ENCODE measurements at regions not wholly inside any gene's neighbourhood (a gene's known extent, or its start where the extent isn't known, plus 50 kb on each side); places are given as distances from the start of the nearest gene placed in this dataset.

DNA sequence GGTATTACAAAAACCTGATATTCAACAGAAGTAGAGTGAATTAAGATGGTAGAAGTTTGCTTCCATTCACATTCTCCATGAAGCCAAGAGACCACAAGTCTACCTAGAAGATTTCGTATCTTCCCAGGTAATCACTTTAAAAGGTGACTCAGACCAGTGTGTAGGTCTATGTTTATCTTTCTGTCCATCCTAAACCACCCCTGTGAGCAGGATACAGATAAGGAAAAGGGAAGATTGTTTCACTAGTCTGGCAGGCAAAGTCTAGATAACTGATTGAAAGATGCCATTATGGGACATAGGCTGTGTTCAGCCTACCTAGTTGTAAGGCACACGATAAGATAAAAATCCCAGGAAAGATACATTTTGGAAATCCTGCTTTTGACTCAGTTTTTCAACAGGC lies 244.3 kb upstream of the NWD2 start:
- no peak for DNase-seq

DNA sequence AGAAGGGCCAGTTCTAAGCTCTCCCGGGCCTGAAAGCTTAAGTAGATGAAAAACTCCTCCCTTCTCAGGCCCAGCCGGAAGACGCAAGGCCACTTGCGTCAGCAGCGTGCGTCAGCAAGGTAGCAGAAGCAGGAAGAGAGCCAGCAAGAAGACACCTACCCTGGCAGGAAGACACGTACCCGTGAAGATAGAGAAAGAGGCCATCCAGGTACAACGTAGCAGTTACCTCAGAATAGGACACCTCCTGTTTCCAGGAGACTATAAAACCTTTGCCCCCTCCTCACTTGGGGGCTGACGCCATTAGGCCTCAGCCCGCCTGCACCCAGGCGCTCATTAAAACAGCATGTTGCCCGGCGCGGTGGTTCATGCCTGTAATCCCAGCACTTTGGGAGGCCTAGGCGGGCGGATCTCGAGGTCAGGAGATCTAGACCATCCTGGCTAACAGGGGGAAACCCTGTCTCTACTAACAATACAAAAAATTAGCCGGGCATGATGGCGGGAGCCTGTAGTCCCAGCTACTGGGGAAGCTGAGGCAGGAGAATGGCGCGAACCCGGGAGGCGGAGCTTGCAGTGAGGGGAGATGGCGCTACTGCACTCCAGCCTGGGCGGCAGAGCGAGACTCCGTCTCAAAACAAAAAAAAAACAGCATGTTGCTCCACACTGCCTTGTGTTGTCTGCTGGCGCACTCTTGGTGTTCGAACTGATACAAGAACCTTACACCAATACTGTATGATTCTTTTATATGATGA lies 242.7 kb upstream of the NWD2 start:
- no peak for DNase-seq

DNA sequence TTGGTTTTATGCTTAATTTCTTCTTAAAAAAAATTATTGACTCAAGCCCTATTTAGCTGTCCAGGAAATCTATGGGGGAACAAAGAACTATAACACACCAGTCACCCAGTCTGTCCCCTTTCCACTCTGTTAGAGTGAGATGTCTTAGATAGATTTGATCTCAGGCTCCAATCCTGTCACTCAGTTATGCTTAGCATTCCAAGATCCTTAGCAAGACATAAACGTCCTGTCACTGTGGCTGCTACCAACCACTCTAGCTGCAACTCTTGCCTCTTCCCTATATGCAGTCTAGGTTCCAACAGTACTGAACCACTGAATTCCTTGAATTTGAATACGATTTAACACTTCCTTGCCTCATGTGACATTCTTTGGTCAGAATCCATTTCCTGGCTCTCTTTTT lies 241.9 kb upstream of the NWD2 start:
- no peak for DNase-seq

DNA sequence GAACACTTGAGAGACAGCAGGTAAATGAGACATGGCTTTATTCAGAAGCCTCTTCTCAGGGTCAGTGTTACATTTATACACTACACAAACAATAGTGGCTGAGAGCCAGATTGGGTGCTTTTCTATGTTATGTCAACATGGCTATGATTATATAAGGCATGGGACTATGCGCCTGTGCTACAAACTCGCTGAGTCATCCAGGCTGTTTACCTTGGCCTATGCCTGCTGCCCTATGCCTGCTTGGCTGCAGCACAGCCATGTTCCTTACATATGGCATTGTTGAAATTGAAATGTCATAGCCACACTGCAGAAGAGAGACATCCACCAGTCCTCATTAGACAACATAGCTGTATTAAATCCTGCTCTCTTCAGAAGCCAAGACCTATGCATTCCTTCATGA lies 236.3 kb upstream of the NWD2 start:
- no peak for DNase-seq

DNA sequence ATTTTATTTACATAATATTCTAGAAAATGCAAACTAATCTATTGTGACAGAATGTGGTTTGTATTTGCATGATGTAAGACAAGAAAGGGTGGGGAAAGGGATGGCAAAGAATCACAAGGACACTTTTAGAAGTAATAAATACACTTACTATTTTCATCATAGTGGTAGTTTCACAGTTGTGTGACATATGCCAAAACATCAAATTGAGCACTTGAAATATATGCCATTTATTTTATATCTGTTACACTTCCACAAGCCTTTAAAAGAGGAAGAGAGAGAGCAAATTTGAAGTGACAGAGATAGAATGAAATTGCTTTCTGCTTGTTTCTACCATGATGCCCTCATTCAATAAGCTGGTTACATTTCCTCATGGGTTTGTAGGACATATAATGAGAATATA lies 230.0 kb upstream of the NWD2 start:
- DNase-seq = no peak

DNA sequence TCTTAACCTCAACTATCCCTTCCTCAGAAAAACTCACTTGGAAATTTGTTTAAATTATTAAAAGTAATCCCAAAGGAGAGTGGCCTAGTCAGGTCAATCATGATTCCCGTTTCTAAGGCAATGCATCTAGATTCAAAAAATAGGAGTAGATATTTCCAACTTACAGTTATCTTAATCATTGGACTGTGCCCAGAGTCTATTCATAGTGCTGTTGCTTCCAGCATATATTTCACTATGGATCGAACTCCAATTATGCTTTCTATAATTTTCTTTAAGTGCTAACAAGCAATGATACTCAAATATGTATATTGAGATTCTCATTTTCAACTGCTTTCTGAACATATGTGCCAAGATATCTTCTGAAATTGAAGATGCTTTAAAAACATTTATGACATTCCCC lies 229.2 kb upstream of the NWD2 start:
- DNase-seq = no peak

DNA sequence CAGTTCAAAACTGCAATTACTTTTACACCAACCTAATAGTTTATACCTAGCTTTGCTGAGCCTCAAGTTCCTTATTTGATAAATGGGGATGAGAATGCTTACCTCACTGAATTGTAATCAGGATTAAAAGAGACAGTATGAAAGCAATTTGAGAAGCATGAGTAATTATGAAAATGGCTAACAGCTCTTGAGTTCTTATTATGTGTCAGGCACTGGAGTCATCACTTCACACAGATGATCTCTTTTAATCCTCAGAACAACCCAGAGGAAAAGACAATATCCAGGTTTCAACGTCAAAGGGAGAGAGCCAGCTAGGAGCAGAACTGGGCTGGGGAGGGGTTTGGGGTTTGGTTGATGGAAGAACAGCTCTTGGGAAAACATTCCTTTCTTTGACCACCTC lies 221.0 kb upstream of the NWD2 start:
- peak; percentile 21 for DNase-seq

DNA sequence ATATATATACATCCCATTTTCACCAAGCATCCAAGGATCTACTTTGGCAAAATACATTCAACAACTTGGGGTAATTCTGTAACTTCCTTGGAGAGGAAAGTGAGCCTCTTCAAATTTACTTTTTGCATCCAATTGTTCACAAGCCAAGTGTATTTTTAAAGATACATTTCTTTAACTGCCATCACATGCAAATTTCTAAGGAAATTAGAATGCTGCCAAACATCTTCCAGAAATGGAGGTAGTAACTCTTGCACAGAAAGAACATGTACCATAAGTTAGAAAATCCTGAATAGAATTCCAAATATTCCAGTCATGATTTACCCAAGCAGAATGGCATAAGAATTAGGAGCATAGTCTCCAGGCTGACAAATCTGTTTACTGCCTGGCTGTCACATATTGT lies 220.5 kb upstream of the NWD2 start:
- DNase-seq = no peak

DNA sequence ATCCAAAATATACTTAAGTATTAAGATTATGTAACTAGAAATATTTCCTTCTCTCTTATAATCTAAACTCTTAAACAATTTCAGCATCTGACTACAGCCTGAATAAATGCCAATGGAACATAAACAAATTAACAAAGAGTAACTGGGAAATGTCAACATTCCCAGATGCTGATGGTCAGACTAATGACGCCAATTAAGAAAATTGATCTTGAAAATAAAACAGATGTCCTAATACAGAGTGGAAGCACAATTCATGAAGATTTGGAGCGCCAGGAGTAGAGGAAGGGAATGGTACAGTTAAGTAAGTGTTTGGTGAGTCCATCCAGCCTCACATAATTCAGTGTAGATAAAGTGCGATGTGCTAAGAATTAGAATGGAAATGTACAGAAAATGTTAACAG lies 203.7 kb upstream of the NWD2 start:
- DNase-seq = no peak

DNA sequence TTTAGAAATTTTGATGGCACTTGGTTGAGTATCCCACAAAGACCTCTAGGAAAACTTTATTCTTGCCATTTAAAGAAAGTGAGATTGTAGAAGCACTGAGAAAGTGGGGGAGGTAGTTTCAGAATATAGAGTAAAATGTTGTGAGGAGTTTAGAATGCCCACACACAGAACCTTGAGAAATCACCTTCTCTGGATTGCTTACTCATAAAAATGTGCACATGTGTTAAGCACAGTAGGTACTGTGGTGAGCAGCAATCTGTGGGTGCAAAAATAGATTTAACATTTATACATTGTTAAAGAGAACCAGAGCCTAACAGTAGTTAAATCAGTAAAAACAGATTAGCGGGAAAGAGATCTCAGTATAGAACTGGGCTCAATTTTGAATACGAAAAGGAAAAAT lies 201.2 kb upstream of the NWD2 start:
- DNase-seq = no peak

DNA sequence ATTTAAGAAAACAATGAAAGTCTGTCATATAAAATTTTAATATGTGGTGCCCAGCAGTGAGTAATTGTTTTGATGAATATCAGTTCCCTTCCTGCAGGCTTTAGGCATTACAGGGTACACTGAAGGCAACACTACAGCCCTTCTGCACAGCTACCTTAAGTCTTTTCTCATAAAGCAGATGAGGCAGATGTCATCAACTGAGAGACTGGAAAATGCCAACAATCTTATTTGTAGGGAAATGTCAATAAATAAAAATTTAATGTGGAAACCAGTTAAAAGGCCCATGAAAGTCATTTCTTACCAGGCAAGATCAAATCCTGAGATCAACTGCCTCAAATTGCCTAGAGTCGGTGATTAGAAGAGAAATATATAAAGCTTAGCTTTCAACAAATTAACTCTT lies 193.4 kb upstream of the NWD2 start:
- DNase-seq = no peak

DNA sequence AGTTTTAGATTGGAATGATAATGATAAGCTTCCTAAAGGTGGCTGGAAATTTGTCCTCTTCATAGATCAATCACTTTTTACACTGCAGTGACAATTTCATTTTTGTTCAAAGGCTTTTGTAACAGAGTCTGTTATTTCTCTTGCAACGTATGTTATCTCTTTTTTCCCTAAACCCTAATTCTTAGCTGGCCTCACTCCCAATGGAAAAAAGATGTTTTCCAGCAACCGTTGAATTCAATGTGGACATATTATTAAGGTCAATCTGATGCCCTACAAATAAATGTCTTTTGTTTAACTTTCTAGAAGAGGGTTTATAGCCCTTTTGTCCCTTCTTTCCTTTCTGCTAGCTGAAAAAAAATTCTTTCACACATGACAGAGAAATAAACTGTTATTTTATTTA lies 192.7 kb upstream of the NWD2 start:
- DNase-seq = no peak

DNA sequence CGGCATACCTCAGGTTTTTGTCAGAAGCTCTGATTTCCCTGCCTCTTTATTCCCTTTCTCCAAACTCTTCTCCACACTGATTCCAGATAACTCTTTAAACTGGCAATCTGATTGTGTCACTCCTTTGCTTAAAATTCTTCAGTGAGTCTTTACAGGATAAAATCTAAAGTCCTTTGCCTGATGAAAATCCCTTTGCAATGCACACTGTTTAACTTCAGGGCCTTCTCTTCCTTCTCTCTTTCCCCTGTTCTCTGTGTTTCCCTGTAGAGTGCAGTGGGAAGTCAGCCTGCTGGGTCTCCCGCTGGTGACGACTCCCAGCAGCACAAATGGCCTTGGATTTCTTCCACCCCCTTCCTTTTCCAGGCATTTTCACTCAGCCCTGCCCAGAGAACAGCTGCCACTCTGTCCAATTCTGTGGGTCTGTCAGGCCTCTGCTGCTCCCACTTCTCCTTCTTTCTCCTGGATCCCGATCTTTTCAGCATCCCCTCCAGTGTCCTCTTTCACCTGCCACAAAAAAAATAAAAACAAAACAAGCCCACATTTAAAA lies 189.9 kb upstream of the NWD2 start:
- DNase-seq = no peak

DNA sequence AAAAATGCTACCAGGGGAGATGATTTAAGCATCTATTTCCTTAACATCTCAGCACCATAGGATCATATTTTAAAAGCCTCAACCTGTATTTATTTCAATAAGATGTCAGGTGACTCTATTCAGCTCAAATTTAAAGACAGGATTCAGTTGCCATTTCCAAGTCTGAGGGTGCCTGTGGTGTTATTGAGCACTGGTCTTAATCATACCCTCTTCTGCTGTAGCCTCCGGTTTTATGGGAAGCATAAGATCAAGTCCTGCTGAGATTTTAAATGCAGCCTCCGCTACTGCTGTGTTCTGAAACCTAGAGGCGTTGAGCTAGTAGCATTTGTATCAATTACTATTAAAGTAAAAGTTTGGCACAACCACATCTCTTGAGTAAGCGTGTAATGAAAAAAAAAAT lies 185.7 kb upstream of the NWD2 start:
- DNase-seq = no peak

DNA sequence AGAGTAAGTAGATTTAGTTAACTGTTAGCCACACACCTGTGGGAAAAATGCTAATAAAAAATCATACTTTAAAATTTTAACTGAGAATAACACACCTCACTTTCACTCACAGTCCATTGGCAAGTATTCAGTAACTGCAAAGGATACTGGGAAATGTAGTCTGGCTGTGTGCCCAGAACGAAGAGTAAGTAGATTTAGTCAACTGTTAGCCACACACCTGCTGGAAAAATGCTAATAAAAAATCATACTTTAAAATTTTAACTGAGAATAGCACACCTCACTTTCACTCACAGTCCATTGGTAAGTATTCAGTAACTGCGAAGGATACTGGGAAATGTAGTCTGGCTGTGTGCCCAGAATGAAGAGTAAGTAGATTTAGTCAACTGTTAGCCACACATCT lies 178.4 kb upstream of the NWD2 start:
- no peak for DNase-seq

DNA sequence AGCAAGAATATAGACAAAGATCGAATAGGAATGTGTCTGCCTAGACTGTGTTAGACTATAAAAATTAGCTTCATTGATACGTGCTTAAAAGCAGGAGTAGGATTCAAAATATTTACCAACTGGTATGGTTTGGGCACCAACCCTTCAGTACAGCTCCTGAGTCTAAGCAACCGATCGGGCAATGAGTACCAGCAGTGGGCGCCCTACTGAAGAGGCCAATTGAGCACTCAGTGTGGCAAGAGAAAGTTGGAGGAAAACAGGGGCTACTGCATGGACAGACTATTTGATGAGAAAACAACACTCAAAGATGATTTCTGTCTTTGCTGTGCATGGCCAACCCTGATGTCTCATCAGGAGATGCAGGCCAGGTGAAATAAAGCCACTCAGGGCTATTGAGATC lies 176.0 kb upstream of the NWD2 start:
- DNase-seq = peak; percentile 11

DNA sequence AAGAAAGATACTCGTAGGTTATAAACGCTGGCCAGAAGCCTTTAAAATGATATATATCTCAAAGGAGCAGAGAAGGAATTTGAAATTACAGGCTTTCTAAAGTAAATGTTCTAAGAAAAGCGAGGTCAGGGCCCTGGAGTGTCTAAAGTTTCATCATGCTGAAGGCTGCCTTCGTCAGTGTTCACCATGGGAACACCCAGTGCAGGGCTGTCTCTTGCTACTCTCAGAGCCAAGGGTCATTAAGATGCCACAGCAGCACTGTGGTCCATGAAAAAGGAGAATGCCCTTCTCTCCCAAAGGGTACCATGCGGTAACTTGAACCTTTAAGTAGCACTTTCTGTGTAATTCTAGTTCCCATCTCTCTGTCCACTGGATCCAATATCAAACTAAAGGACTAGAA lies 174.5 kb upstream of the NWD2 start:
- no peak for DNase-seq

DNA sequence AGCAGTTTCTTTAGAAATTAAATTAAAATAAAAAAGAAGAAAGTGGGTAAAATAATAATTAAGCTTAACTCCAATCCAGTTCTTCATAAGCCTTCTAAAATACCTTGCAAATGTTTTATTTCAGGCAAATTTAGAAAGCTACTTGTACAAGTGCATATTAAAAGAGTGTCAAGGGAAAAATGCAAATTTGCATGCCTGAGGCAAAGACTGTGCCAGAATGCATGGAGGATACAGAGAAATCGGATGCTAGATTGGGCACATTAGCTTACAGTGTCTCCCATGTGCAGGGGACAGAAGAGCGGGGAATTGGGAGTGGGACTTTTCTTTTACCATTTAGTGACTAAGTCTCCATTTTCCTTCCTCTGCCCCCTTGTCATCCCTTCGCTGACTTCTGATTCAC lies 173.0 kb upstream of the NWD2 start:
- no peak for DNase-seq

DNA sequence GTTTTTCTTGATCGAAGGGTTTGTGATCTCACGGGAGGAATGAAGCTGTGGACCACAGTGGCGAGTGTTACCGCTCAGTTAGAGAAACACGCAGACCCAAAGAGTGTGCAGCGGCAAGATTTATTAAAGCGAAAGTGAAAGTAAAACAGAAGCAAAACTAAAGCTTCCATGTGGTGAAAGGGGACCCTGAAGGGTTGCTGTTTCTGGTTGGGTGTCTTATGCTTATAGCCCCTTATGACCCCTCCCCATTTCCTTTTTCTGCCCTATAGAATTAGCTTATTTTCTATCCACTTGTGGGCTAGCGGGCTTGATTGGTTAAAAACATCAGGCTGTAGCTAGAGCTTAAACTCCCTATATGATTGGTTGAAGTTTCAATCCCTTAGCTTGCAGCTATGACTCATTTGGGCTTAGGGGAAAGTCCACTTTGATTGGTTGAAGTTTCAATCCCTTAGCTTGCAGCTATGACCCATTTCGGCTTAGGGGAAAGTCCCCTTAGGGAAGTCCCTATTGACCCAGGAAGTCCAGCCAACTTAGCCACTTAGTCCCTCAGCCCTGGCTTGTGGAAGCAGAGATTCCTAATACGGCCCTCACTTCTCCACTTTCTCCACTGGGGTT lies 171.2 kb upstream of the NWD2 start:
- DNase-seq = peak; percentile 7

DNA sequence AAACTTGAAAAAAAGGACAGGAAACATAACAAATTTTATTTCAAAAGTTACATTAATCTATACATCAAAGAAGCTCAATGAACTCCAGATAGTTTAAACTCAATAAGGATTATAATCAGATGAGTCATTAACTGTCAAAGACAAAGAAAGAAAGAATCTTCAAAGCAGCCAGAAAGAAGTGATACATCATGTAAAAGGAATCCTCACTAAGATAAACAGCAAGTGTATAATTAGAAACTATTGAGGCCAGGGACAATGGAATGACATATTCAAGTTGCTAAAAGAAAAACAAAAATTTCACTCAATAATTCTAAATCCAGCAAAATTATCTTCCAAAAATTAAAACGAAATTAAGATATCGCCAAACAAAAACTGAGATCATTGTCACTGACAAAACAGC lies 161.6 kb upstream of the NWD2 start:
- no peak for DNase-seq

DNA sequence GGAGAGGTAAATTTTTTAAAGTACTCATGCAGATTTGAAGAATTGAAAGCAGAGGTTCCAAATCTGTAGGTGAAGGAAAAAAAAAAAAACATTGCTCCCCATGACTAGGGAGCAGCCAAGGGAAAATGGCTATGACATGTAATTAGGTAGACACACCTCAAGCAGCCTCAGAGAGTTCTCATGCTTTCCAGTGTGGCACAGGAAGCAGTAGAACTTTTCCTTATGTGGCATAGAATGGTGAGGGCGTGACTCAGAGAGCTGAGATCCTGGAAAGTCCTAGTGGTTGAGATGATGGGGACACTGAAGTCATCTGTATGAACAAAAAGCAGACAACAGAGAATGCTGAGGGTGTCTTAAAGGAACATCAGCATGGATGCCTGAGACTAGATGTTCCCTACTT lies 148.6 kb upstream of the NWD2 start:
- DNase-seq = no peak

DNA sequence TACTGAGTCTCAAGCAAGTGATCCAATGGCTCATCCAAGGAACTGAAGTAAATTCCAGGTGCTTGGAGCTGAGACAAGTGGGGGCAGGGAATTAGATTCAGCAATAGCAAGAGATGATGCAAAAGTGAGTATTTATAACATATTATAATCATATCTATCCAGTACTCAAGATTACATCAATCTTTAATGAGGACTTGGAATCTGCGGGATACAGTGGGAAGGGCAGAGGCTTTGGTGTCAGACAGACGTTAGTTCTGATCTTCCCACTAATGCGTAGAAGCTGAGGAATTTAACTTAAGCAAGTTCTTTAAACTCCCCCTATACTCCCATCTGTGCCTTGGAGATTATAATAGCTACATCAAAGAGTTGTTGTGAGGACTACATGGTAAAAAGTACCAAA lies 143.4 kb upstream of the NWD2 start:
- DNase-seq = no peak

DNA sequence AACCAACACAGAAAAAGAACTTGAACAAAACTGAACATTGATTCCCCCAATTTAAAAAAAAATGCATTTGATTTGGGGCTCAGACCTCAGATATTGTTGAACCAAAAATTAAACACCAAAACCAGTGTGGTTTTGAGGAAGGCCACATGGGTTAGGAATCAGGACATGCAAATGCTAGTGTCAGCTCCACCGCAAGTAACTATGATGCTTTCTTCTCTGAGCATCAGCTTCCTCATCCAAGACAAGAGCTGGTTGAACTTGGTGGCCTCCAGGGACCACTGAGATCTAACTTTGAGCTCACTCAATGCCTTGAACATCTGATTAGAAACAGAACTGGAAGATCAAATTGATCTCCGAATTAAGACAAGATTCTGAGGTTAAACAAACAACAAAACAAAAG lies 142.9 kb upstream of the NWD2 start:
- no peak for DNase-seq

DNA sequence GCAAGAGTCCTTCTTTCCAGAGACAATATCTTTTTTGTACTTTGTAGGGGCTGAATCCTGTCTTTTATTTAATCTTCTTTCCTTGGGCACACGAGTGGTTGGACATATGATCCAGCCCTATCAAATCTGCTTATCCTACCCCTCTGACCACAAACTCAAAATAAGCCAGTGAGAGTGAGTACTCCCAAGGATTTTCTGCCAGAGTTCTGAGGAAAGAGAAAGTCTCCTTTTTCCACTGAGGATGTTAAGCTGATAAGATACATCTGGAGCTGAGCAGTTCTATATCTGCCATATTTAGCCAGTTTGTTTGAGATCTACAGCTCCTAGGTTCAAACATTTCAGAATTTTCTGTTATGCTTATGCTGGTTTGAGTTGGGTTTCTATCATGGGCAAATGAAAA lies 134.8 kb upstream of the NWD2 start:
- no peak for DNase-seq

DNA sequence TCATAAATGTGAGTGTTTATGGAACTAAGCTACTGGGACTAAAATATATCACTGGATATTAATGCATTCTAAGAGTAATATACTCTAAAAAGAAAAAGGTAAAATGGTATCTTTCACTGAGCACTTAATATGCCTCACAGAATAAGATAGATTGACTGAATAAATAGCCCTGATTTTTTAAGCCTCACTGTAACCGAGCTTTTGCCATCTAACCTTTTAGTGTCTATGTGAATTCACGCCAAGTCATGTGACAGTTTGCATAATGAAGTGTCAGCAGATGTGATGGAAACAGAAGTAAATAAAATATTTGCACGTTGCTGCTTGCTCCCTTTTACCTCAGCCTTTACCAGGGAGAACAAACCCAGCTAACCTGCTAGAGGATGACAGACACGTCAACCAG lies 119.7 kb upstream of the NWD2 start:
- DNase-seq = no peak

Measured in activated CD4-positive, alpha-beta T cell treated with anti-CD3 and anti-CD28 coated beads, Interleukin-10, Interleukin-2, amounts not matched to agents 100 ng/mL and 50 ng/mL, durations not matched to agents 16 hours and 8 hours (primary cell).